ENCODE measurements at regions not wholly inside any gene's neighbourhood (a gene's known extent, or its start where the extent isn't known, plus 50 kb on each side); places are given as distances from the start of the nearest gene placed in this dataset.

DNA sequence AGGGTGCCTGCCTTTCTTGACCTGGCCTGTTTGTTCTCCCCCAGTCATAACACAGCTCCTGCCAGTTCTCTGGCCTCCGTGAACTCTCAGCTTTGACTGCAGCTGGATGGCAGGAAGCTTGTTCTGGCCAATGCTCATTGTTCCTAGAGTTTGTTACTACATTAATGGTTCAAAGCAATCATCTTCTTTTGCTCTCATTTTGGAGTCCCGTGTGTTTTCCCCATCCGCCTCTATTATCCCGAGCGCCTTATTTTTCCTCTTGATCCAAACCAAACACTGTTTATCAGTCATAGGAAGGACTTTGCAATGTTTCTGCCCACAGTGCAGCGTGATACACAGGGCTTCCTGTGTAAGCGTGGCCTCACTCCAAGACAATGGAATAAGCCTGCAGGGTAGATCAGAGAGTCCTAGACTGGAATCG is 184.3 kb upstream of the APCDD1 start:
- TF ChIP-seq, protein P1, sequence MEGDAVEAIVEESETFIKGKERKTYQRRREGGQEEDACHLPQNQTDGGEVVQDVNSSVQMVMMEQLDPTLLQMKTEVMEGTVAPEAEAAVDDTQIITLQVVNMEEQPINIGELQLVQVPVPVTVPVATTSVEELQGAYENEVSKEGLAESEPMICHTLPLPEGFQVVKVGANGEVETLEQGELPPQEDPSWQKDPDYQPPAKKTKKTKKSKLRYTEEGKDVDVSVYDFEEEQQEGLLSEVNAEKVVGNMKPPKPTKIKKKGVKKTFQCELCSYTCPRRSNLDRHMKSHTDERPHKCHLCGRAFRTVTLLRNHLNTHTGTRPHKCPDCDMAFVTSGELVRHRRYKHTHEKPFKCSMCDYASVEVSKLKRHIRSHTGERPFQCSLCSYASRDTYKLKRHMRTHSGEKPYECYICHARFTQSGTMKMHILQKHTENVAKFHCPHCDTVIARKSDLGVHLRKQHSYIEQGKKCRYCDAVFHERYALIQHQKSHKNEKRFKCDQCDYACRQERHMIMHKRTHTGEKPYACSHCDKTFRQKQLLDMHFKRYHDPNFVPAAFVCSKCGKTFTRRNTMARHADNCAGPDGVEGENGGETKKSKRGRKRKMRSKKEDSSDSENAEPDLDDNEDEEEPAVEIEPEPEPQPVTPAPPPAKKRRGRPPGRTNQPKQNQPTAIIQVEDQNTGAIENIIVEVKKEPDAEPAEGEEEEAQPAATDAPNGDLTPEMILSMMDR (IDR thresholded peaks at IDR 0.05) = no peak
- no peak for TF ChIP-seq POLR2AphosphoS5 (IDR thresholded peaks at IDR 0.05; ENCODE audit: low read depth, low read length)
- TF ChIP-seq SIN3A (IDR thresholded peaks at IDR 0.05; ENCODE audit: borderline replicate concordance, insufficient read depth, low read depth, low read length) = no peak

Data from Panc1 (cell line).